ENCODE measurements at regions not wholly inside any gene's neighbourhood (a gene's known extent, or its start where the extent isn't known, plus 50 kb on each side); places are given as distances from the start of the nearest gene placed in this dataset.

GRCh38 chr2:185381631-185382030 lies 357.0 kb upstream of the FSIP2 start:
- no peak overlapping the region for H3K4me3 Mint-ChIP-seq
- no peaks in the 10 kb centered on the region for H3K27me3 Mint-ChIP-seq (ENCODE audit: insufficient read depth)
- no peak for TF ChIP-seq CTCF (IDR thresholded peaks at IDR 0.05)
- H3K27ac Mint-ChIP-seq: no peak overlapping the region
- DNase-seq: no peak
- peaks cover 8% of the 10 kb centered on the region; the same call in 1 of the 2 replicates for H3K36me3 Mint-ChIP-seq (ENCODE audit: low read depth)
- peaks cover 34% of the 10 kb centered on the region for H3K9me3 Mint-ChIP-seq
- H3K4me1 Mint-ChIP-seq (ENCODE audit: low read depth): no peaks in the 10 kb centered on the region

- Mint-ChIP-seq H3K36me3 (ENCODE audit: low read depth) (no peaks in the 10 kb centered on the region), H3K9me3 (peaks cover 15% of the 10 kb centered on the region), H3K4me1 (ENCODE audit: low read depth) (no peaks in the 10 kb centered on the region), H3K4me3 (no peak overlapping the region), H3K27ac (no peak overlapping the region), H3K27me3 (ENCODE audit: insufficient read depth) (no peaks in the 10 kb centered on the region)
- DNase-seq: no peak
- no peak for TF ChIP-seq CTCF (IDR thresholded peaks at IDR 0.05)
These were observed 353.6 kb upstream of the FSIP2 start for GRCh38 chr2:185384822-185385560.

- no peak overlapping the region for H3K27ac Mint-ChIP-seq
- H3K4me1 Mint-ChIP-seq (ENCODE audit: low read depth): no peaks in the 10 kb centered on the region
- peaks cover 18% of the 10 kb centered on the region for H3K9me3 Mint-ChIP-seq
- TF ChIP-seq CTCF (IDR thresholded peaks at IDR 0.05): no peak
- no peak overlapping the region for H3K4me3 Mint-ChIP-seq
- no peak for DNase-seq
- H3K27me3 Mint-ChIP-seq (ENCODE audit: insufficient read depth): no peaks in the 10 kb centered on the region
- no peaks in the 10 kb centered on the region for H3K36me3 Mint-ChIP-seq (ENCODE audit: low read depth)
These were observed 350.4 kb upstream of the FSIP2 start for GRCh38 chr2:185388226-185388625.

DNA sequence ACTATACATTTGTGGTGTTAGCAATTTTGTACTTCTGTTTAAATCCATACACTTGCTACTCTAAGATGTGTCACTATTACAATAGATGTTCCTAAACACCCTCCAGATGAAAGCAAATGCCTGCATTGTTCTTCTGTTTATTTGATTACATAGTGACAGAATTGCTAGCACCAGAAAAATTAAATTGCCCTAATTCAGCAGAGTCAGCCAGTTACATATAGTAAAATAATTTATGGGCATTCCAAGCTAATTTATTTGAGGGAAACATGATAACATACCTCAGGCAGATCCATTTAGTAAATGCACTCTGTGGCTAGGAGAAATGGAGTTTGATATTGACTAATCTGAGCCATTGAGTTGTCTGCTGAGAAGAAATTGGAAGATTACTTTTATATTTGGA lies 347.1 kb upstream of the FSIP2 start:
- Mint-ChIP-seq H3K4me1 (ENCODE audit: low read depth) (no peaks in the 10 kb centered on the region), H3K36me3 (ENCODE audit: low read depth) (no peaks in the 10 kb centered on the region), H3K4me3 (no peak overlapping the region), H3K27me3 (ENCODE audit: insufficient read depth) (no peaks in the 10 kb centered on the region), H3K27ac (no peak overlapping the region), H3K9me3 (peaks cover 20% of the 10 kb centered on the region)
- DNase-seq: no peak
- TF ChIP-seq CTCF (IDR thresholded peaks at IDR 0.05): no peak

- DNase-seq: no peak
- no peak for TF ChIP-seq CTCF (IDR thresholded peaks at IDR 0.05)
- H3K4me1 Mint-ChIP-seq (ENCODE audit: low read depth): no peaks in the 10 kb centered on the region
- H3K9me3 Mint-ChIP-seq: peaks cover 20% of the 10 kb centered on the region
- no peak overlapping the region for H3K4me3 Mint-ChIP-seq
- H3K27me3 Mint-ChIP-seq (ENCODE audit: insufficient read depth): no peaks in the 10 kb centered on the region
- H3K36me3 Mint-ChIP-seq (ENCODE audit: low read depth): no peaks in the 10 kb centered on the region
- H3K27ac Mint-ChIP-seq: no peak overlapping the region
These were observed 345.5 kb upstream of the FSIP2 start for GRCh38 chr2:185393091-185393490.

All from HFFc6 (cell line).